OCI-LY1 (cell line): ENCODE measurements at regions not wholly inside any gene's neighbourhood (a gene's known extent, or its start where the extent isn't known, plus 50 kb on each side); places are given as distances from the start of the nearest gene placed in this dataset.

Experiments
- H2AFZ ChIP-seq: fragments of 200-600 bp; sonication (generic), shearing (Covaris generic); 2 replicates; pipeline ENCODE4 v1.6.0; 2014; ENCODE audit warnings: antibody characterized with exemption, mild to moderate bottlenecking, low read length
- H3F3A ChIP-seq: fragments of 200-600 bp; sonication (generic), shearing (Covaris generic); 2 replicates; pipeline ENCODE4 v1.6.0; 2014; ENCODE audit warnings: mild to moderate bottlenecking, antibody characterized with exemption, low read length, moderate library complexity; ENCODE audit not compliant: insufficient read depth
- H3K27ac ChIP-seq: fragments of 200-600 bp; sonication (generic); 2 replicates; pipeline ENCODE4 v1.5.1; 2014; ENCODE audit warnings: low read length, mixed run types, mild to moderate bottlenecking, low read depth; ENCODE audit not compliant: poor library complexity, severe bottlenecking
- H3K27me3 ChIP-seq: fragments of 200-600 bp; sonication (generic); 2 replicates; pipeline ENCODE4 v1.6.0; 2014; ENCODE audit warnings: antibody characterized with exemption, mild to moderate bottlenecking, low read length, moderate library complexity; ENCODE audit not compliant: insufficient read depth
- H3K36me3 ChIP-seq: fragments of 200-600 bp; sonication (generic); 2 replicates; pipeline ENCODE4 v1.6.1; 2014; ENCODE audit warnings: mild to moderate bottlenecking, antibody characterized with exemption, low read length, moderate library complexity, mixed read lengths; ENCODE audit not compliant: insufficient read depth
- H3K4me1 ChIP-seq: fragments of 200-600 bp; sonication (generic); 2 replicates; pipeline ENCODE4 v1.5.1; 2014; ENCODE audit warnings: mild to moderate bottlenecking, low read length, moderate library complexity; ENCODE audit not compliant: insufficient read depth, severe bottlenecking
- H3K4me2 ChIP-seq: fragments of 200-600 bp; sonication (generic), shearing (Covaris generic); 2 replicates; pipeline ENCODE4 v1.6.1; 2014; ENCODE audit warnings: low read length
- H3K4me3 ChIP-seq: fragments of 200-600 bp; sonication (generic); 2 replicates; pipeline ENCODE4 v1.5.1; 2014; ENCODE audit warnings: low read length, low read depth, mild to moderate bottlenecking, mixed read lengths; ENCODE audit not compliant: poor library complexity, severe bottlenecking
- H3K79me2 ChIP-seq: fragments of 200-600 bp; shearing (Covaris generic); 2 replicates; pipeline ENCODE4 v1.6.1; 2016; ENCODE audit warnings: mixed run types, low read length, mixed read lengths; ENCODE audit not compliant: insufficient read depth
- H3K9ac ChIP-seq: fragments of 200-600 bp; sonication (generic), shearing (Covaris generic); 2 replicates; pipeline ENCODE4 v1.6.1; 2014; ENCODE audit warnings: mild to moderate bottlenecking, low read length, mixed read lengths
- H3K9me2 ChIP-seq: fragments of 200-600 bp; sonication (generic), shearing (Covaris generic); 2 replicates; pipeline ENCODE4 v1.6.1; 2014; ENCODE audit warnings: low read depth, mild to moderate bottlenecking, low read length, mixed read lengths
- H3K9me3 ChIP-seq: fragments of 200-600 bp; shearing (Covaris generic); 2 replicates; pipeline ENCODE4 v1.6.1; 2014; ENCODE audit warnings: low read length, mixed read lengths
- H4K20me1 ChIP-seq: fragments of 200-600 bp; sonication (generic), shearing (Covaris generic); 2 replicates; pipeline ENCODE4 v1.6.0; 2016; ENCODE audit warnings: mild to moderate bottlenecking, low read length; ENCODE audit not compliant: insufficient read depth
- CTCF ChIP-seq: fragments of 200-600 bp; sonication (generic), shearing (Covaris generic); IDR thresholded peaks from 2 replicates; pipeline ENCODE4 v1.5.1; 2017; ENCODE audit warnings: mild to moderate bottlenecking, antibody characterized with exemption, low read length, moderate library complexity, mixed read lengths
- EZH2 ChIP-seq: fragments of 200-600 bp; sonication (generic), shearing (Covaris generic); IDR thresholded peaks from 2 replicates; pipeline ENCODE4 v1.8.0; 2017; ENCODE audit warnings: borderline replicate concordance, mixed run types, mild to moderate bottlenecking, antibody characterized with exemption, low read length, moderate library complexity, mixed read lengths

GRCh38 chr7:13258386-13258785, 571.0 kb downstream of the ARL4A start:
- H3K36me3 ChIP-seq, result no peaks in the 10 kb centered on the region
- H3K4me3 ChIP-seq, result no peak overlapping the region
- no peaks in the 10 kb centered on the region for H4K20me1 ChIP-seq
- no peaks in the 10 kb centered on the region for H3K27me3 ChIP-seq
- no peaks in the 10 kb centered on the region for H3K79me2 ChIP-seq
- H3K9ac ChIP-seq, result no peak overlapping the region
- H3K4me1 ChIP-seq, result no peaks in the 10 kb centered on the region
- H3K27ac ChIP-seq, result no peak overlapping the region
- no peaks in the 10 kb centered on the region for H3K9me2 ChIP-seq
- H3K4me2 ChIP-seq, result no peak overlapping the region
- TF ChIP-seq CTCF (no peak), EZH2 (no peak)
- no peak overlapping the region for H2AFZ ChIP-seq
- H3F3A ChIP-seq, result no peaks in the 10 kb centered on the region
- H3K9me3 ChIP-seq, result no peaks in the 10 kb centered on the region

GRCh38 chr7:13259930-13260329, 572.5 kb downstream of the ARL4A start:
- no peak overlapping the region for H3K4me3 ChIP-seq
- H3K9me3 ChIP-seq, result no peaks in the 10 kb centered on the region
- H3K36me3 ChIP-seq, result no peaks in the 10 kb centered on the region
- no peaks in the 10 kb centered on the region for H3K9me2 ChIP-seq
- no peaks in the 10 kb centered on the region for H3K27me3 ChIP-seq
- H3K4me1 ChIP-seq, result no peaks in the 10 kb centered on the region
- H3K27ac ChIP-seq, result no peak overlapping the region
- H3K9ac ChIP-seq, result no peak overlapping the region
- H3F3A ChIP-seq, result no peaks in the 10 kb centered on the region
- no peak overlapping the region for H2AFZ ChIP-seq
- H3K79me2 ChIP-seq, result no peaks in the 10 kb centered on the region
- no peak for TF ChIP-seq EZH2
- no peak for TF ChIP-seq CTCF
- no peaks in the 10 kb centered on the region for H4K20me1 ChIP-seq
- no peak overlapping the region for H3K4me2 ChIP-seq

DNA sequence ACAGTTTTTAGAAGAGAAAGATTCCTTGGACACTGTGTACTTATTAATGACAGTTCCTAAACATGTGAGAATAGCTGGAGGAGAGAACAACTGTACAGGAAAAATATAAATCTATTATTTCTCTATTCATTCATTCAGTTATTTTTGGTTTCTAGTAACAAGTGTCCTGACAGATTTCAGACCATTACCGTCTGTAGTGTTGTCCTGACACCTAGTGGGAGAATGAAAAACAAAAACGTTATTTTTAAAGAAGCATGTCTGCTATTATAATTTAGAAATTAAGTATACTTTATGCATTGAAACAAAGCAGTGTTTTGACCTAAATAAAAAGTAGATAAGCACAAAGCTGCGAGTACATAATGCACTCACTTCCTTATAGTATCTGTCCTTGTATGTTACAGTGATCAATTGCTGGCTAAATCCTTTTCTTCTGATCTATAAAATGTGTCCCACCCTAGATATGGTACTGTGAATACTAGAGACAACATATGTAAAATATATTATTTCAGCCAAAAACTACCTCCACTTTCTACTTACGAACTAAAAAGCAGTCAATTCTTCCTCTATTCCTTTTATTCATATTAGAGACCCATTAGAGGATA, 575.6 kb downstream of the ARL4A start:
- Histone ChIP-seq H3K9me3 (no peaks in the 10 kb centered on the region), H3K9ac (no peak overlapping the region), H3K27me3 (0 out of 2 replicates have a peak, but pooled peaks cover 3% of the 10 kb centered on the region), H3F3A (no peaks in the 10 kb centered on the region), H3K4me2 (no peak overlapping the region), H3K27ac (no peak overlapping the region), H4K20me1 (no peaks in the 10 kb centered on the region), H3K4me3 (no peak overlapping the region), H3K4me1 (no peaks in the 10 kb centered on the region), H3K36me3 (no peaks in the 10 kb centered on the region), H3K79me2 (no peaks in the 10 kb centered on the region), H2AFZ (no peak overlapping the region), H3K9me2 (no peaks in the 10 kb centered on the region)
- TF ChIP-seq CTCF (peak; percentile 59), EZH2 (no peak)
